OCI-LY1 (cell line): ENCODE measurements at regions not wholly inside any gene's neighbourhood (a gene's known extent, or its start where the extent isn't known, plus 50 kb on each side); places are given as distances from the start of the nearest gene placed in this dataset.

ENCODE experiments used
- H2AFZ ChIP-seq: fragments of 200-600 bp; sonication (generic), shearing (Covaris generic); 2 replicates; pipeline ENCODE4 v1.6.0; 2014; ENCODE audit warnings: antibody characterized with exemption, mild to moderate bottlenecking, low read length
- H3F3A ChIP-seq: fragments of 200-600 bp; sonication (generic), shearing (Covaris generic); 2 replicates; pipeline ENCODE4 v1.6.0; 2014; ENCODE audit warnings: mild to moderate bottlenecking, antibody characterized with exemption, low read length, moderate library complexity; ENCODE audit not compliant: insufficient read depth
- H3K27ac ChIP-seq: fragments of 200-600 bp; sonication (generic); 2 replicates; pipeline ENCODE4 v1.5.1; 2014; ENCODE audit warnings: low read length, mixed run types, mild to moderate bottlenecking, low read depth; ENCODE audit not compliant: poor library complexity, severe bottlenecking
- H3K27me3 ChIP-seq: fragments of 200-600 bp; sonication (generic); 2 replicates; pipeline ENCODE4 v1.6.0; 2014; ENCODE audit warnings: antibody characterized with exemption, mild to moderate bottlenecking, low read length, moderate library complexity; ENCODE audit not compliant: insufficient read depth
- H3K36me3 ChIP-seq: fragments of 200-600 bp; sonication (generic); 2 replicates; pipeline ENCODE4 v1.6.1; 2014; ENCODE audit warnings: mild to moderate bottlenecking, antibody characterized with exemption, low read length, moderate library complexity, mixed read lengths; ENCODE audit not compliant: insufficient read depth
- H3K4me1 ChIP-seq: fragments of 200-600 bp; sonication (generic); 2 replicates; pipeline ENCODE4 v1.5.1; 2014; ENCODE audit warnings: mild to moderate bottlenecking, low read length, moderate library complexity; ENCODE audit not compliant: insufficient read depth, severe bottlenecking
- H3K4me2 ChIP-seq: fragments of 200-600 bp; sonication (generic), shearing (Covaris generic); 2 replicates; pipeline ENCODE4 v1.6.1; 2014; ENCODE audit warnings: low read length
- H3K4me3 ChIP-seq: fragments of 200-600 bp; sonication (generic); 2 replicates; pipeline ENCODE4 v1.5.1; 2014; ENCODE audit warnings: low read length, low read depth, mild to moderate bottlenecking, mixed read lengths; ENCODE audit not compliant: poor library complexity, severe bottlenecking
- H3K79me2 ChIP-seq: fragments of 200-600 bp; shearing (Covaris generic); 2 replicates; pipeline ENCODE4 v1.6.1; 2016; ENCODE audit warnings: mixed run types, low read length, mixed read lengths; ENCODE audit not compliant: insufficient read depth
- H3K9ac ChIP-seq: fragments of 200-600 bp; sonication (generic), shearing (Covaris generic); 2 replicates; pipeline ENCODE4 v1.6.1; 2014; ENCODE audit warnings: mild to moderate bottlenecking, low read length, mixed read lengths
- H3K9me2 ChIP-seq: fragments of 200-600 bp; sonication (generic), shearing (Covaris generic); 2 replicates; pipeline ENCODE4 v1.6.1; 2014; ENCODE audit warnings: low read depth, mild to moderate bottlenecking, low read length, mixed read lengths
- H3K9me3 ChIP-seq: fragments of 200-600 bp; shearing (Covaris generic); 2 replicates; pipeline ENCODE4 v1.6.1; 2014; ENCODE audit warnings: low read length, mixed read lengths
- H4K20me1 ChIP-seq: fragments of 200-600 bp; sonication (generic), shearing (Covaris generic); 2 replicates; pipeline ENCODE4 v1.6.0; 2016; ENCODE audit warnings: mild to moderate bottlenecking, low read length; ENCODE audit not compliant: insufficient read depth
- EZH2 ChIP-seq: fragments of 200-600 bp; sonication (generic), shearing (Covaris generic); IDR thresholded peaks from 2 replicates; pipeline ENCODE4 v1.8.0; 2017; ENCODE audit warnings: borderline replicate concordance, mixed run types, mild to moderate bottlenecking, antibody characterized with exemption, low read length, moderate library complexity, mixed read lengths
- TF ChIP-seq, protein P1 (sequence below): fragments of 200-600 bp; sonication (generic), shearing (Covaris generic); IDR thresholded peaks from 2 replicates; pipeline ENCODE4 v1.5.1; 2017; ENCODE audit warnings: mild to moderate bottlenecking, antibody characterized with exemption, low read length, moderate library complexity, mixed read lengths

GRCh38 chr11:123298488-123299447 is 103.7 kb upstream of the CLMP start:
- no peaks in the 10 kb centered on the region for H3F3A ChIP-seq
- no peaks in the 10 kb centered on the region for H3K27me3 ChIP-seq
- TF ChIP-seq, protein P1, sequence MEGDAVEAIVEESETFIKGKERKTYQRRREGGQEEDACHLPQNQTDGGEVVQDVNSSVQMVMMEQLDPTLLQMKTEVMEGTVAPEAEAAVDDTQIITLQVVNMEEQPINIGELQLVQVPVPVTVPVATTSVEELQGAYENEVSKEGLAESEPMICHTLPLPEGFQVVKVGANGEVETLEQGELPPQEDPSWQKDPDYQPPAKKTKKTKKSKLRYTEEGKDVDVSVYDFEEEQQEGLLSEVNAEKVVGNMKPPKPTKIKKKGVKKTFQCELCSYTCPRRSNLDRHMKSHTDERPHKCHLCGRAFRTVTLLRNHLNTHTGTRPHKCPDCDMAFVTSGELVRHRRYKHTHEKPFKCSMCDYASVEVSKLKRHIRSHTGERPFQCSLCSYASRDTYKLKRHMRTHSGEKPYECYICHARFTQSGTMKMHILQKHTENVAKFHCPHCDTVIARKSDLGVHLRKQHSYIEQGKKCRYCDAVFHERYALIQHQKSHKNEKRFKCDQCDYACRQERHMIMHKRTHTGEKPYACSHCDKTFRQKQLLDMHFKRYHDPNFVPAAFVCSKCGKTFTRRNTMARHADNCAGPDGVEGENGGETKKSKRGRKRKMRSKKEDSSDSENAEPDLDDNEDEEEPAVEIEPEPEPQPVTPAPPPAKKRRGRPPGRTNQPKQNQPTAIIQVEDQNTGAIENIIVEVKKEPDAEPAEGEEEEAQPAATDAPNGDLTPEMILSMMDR: no peak
- TF ChIP-seq EZH2: no peak
- H3K4me2 ChIP-seq: no peak overlapping the region
- no peaks in the 10 kb centered on the region for H3K79me2 ChIP-seq
- H3K27ac ChIP-seq: no peak overlapping the region
- H2AFZ ChIP-seq: no peak overlapping the region
- no peaks in the 10 kb centered on the region for H3K9me2 ChIP-seq
- H4K20me1 ChIP-seq: no peaks in the 10 kb centered on the region
- no peaks in the 10 kb centered on the region for H3K36me3 ChIP-seq
- no peaks in the 10 kb centered on the region for H3K4me1 ChIP-seq
- no peak overlapping the region for H3K9ac ChIP-seq
- no peaks in the 10 kb centered on the region for H3K9me3 ChIP-seq
- no peak overlapping the region for H3K4me3 ChIP-seq

DNA sequence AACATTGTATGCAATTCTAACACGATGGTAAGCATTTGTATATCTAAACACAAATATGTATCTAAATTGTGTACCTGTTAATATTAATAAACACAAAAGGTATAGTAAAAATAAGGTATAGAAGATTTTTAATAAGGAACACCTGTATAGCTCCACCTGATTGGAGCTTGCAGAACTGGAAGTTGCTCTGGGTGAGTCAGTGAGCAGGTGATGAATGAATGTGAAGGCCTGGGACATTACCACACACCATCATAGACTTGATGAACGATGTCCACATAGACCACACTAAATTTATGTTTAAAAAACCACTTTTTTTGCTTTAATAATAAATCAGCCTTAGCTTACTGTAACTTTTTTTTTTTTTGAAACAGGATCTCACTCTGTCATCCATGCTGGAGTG is 97.6 kb upstream of the CLMP start:
- Histone ChIP-seq H4K20me1 (no peaks in the 10 kb centered on the region), H3K27ac (no peak overlapping the region), H3K4me3 (no peak overlapping the region), H3K79me2 (no peaks in the 10 kb centered on the region), H3K4me1 (no peaks in the 10 kb centered on the region), H3K27me3 (no peaks in the 10 kb centered on the region), H3K9me3 (no peaks in the 10 kb centered on the region), H3K9ac (no peak overlapping the region), H3F3A (no peaks in the 10 kb centered on the region), H3K36me3 (no peaks in the 10 kb centered on the region), H3K9me2 (no peaks in the 10 kb centered on the region), H3K4me2 (no peak overlapping the region), H2AFZ (no peak overlapping the region)
- TF ChIP-seq EZH2: no peak
- TF ChIP-seq, protein P1: no peak

GRCh38 chr11:123291201-123291869 is 96.3 kb upstream of the CLMP start:
- Histone ChIP-seq H3K9me3 (no peaks in the 10 kb centered on the region), H3F3A (no peaks in the 10 kb centered on the region), H3K79me2 (no peaks in the 10 kb centered on the region), H3K4me2 (no peak overlapping the region), H4K20me1 (no peaks in the 10 kb centered on the region), H3K27me3 (no peaks in the 10 kb centered on the region), H3K4me1 (no peaks in the 10 kb centered on the region), H3K27ac (no peak overlapping the region), H3K36me3 (no peaks in the 10 kb centered on the region), H3K4me3 (no peak overlapping the region), H3K9ac (no peak overlapping the region), H2AFZ (no peak overlapping the region), H3K9me2 (no peaks in the 10 kb centered on the region)
- TF ChIP-seq, protein P1: no peak
- TF ChIP-seq EZH2: no peak
